ENCODE measurements at regions not wholly inside any gene's neighbourhood (a gene's known extent, or its start where the extent isn't known, plus 50 kb on each side); places are given as distances from the start of the nearest gene placed in this dataset.
"Not testable (repeated sequence)": the region's sequence is repeated elsewhere in the genome, so short reads cannot be mapped to it uniquely, and the experiment has no call there.

DNA sequence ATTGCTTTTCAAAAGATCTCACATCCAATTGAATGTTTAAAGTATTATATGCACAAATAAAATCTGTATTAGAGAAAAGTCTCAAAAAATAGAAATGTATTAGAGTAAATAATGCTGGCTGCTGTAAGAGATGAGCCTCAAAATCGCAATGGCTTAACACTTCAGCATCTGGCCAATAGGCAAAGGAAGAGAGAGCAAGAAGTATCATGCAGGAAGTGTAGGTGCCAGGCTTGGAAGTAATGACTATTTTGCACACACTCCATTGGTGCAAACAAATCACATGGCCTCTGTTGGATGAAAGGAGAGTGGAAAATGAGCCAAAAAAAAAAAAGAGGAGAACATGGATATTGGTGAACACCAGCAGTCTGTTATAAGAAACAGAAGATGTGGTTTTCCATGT is 193.0 kb upstream of the E2F8 start:
- no peak for DNase-seq

DNA sequence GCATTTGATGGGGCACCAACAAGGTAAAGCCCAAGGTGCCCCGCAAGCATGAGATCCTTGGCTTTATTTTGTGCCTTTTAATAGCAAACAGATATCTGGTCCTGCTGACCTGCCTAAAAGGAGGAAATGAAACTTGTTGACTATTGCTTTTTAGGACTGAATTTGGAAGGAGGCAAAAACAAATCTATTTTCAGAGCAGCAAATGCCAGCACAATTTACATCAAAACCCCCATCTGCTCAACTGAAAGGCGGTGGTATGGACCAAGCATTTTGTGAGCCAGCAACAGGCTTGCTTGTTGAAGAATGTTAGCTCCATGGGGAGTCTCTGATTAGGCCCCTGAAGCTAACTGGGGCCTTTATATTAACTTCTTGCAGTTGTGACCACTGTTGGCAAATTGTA is 192.6 kb upstream of the E2F8 start:
- no peak for DNase-seq

DNA sequence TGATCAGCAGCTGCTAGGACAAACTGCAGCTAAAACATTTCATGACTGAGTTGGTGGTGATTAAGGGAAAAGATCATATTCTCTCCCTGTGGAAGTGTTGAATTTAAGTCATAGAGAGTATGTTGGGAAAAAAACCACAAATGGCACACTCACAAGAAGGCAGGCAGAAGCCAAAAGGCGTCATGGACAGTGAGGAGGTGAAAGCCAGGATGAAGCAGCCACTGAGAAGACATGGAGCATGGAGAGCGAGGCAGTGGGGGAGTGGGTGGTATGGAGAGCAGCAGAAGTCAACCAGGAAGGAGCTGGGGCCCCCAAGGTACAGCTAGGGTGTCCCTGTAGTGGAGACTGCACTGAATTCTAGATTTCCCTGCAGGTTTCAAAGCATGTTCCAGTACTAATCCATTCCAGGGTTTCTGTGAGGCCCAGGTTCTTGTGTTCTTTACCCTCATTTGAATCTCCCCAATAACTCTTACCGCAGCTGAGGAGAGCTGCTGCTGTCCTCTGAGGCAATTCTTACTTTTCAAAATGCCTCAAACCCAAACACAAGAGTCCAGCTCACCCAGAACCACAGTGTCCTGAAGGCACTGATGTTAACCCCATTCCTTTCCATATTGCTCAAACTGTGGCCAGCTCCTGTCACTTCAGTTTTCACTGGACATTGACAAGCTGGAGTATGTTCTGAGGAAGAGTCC is 191.8 kb upstream of the E2F8 start:
- DNase-seq, result no peak

DNA sequence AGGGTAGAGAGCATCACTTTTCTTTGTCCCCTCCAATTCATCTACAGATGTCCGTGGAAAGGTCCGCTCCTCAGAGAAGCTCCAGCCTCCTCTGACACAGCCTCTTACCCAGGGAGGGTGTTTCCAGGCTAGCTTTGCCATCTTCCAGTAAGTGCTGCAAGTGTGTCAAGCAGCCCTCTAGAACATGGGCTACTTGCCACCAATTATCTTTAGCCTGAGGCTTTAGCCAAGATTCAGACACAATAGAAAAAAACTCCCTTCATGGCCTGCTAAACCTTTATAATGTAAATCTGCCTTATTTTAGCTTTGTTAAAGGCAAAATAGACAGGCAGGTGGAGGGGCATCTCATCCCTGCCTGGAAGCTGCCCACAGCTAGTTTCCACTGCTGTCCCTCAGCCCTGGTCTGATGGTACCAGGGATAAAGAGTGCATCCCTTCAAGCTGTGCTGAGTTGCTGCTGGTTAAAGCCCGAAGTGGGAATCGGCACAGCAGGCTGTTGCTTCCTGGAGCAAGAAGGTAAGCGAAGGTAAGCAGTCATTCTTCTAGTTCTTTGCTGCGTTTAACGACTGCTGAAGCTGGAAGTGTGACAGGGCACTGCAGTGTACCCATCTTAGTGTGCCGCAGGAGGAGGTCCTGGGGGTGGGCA is 190.1 kb upstream of the E2F8 start:
- no peak for DNase-seq

DNA sequence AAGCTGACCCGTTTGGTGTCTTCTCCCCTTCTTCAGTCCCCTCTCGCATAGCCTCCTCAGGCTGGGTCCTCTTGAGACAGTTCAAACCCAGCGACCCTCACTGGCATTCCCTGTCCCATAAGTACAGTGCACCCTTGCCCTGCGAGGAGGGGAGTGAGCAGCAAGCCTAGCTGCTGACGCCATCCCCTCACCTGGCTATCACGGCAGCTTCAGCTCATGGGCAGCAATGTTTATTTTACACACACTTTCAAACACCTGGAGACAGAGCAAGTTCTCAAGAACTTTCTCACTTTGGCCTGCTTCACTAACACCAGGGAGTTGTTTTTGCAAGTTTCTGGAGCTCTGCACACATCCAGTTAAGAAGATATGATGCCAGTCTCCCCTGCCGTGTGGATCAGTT is 189.6 kb upstream of the E2F8 start:
- DNase-seq, result no peak

DNA sequence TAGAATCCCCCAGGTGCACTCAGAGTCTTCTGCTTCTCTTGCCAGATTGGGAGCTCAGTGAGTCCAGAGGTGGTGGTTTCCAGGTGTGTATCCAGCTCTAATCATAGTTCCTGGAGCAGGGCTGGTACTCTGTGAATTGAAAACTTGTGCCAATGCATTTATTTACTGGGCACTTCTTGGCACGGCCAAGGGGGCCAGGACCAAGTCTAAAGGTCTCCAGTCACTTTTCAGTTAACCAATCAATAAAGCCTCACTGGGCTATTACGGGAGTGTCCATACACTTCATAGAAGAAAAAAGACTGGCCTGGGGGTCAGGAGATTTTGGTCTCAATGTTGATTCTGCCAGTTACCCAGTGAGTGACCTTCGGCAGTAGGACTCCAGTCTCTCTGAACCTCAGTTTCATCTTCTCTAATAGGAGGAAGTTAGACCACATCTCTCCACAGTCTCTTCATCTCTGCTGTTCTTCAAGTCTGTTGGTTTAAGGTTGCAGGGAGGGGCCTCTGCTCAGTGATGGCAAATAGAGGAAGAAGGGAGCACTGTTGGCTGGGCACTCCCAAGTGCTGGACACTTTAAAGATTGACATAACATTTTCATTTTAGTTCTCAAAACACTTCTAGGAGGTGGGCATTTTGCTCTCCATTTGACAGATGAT is 188.5 kb upstream of the E2F8 start:
- no peak for DNase-seq

DNA sequence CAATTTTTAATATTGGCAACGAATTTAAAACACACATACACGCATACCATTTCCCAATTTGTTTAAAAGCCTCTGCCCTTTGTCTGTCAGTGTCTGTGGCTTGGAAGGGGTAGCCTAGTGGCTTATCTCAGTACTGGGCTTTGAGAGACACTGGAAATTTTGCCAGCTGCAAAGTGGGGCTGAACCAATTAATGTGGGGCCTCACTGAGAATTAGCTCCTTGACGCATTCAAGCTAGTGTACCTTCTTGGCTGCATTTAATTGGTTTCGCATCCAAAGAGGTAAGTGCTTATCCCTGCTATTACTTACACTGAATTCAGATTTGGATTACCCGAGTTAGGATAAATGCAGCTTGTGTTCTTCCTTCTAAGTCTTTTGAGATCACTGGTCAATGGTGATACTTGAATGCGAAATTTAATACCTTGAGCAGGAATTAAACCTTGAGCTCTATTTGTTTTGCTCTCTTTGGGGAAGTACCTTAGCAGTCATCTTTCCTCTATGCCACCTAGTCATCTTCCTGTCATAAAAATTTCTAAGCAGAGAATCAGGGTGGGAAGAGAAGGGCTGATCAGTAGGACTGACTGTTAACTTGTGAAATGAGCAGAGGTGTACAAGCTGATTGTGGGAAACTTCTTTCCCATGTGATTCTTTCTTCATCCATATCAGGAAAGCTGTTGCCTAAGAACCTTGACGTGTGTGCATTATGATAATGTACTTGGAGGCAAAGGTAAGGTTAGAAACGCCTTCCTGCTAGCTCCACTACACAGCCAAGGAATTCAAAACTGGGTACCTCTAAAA is 187.7 kb upstream of the E2F8 start:
- DNase-seq, result no peak

DNA sequence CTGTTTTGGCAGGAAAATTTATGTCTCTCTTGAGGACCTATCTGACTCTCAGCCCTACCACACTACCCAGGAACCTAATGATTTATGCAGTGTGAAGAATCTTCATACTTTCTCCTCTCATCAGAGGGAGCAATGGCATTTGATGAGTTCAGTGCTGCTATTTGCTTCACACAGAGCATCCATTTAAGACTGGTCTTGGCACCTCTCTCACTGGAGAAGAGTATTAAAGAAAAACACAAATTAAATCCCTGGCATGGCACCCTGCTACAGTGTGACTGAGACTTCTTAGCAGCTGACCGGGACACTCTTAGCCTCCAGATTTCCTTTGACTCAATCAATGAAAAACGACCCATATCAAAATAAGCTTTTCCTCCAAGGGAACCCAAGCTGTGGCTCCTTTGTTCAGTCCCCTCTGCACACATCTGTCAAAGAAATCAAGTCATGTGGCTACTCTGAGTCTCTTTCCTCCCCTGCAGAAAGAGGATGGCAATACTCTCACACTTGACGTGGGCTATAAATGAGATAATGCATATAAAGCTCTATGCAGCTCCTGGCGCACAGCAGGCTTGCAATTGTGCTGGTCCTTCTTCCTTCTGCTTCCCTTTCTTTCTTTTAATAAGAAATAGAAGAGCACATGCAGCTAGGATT is 186.1 kb upstream of the E2F8 start:
- DNase-seq, result no peak

DNA sequence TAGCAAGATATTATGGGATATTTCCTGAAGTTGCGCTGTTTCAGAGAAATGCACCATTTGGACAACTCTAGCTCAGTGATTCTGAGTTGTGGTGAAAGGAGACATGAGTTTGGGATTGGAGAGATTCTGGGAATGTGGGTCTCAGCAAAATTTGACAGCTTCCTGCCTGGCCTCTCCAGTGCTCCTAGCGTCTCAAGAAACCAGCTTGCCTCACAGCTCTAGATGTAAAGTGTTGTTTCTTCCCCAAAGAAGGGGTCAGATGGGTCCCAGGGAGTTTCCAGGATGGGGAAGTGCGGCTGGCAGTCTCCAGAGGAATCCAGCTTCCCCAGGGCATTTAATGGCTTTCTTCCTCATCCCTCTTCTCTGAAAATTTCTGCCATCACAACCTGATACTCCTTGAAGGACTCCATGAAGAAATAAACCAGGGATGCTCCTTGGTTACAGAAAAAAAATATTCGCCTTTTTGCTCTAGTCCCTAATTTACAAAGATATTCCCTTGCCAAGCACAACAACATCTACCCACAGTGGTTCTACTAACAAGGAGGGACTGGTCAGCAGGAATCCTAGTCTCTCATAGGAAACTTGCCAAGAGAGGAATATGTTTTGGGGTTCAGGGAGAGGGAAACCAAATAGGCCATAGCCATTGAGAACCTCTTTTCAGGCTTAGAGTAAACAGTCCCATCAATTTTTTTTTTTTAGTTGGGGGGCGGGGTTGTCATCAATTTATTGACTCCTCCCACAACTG is 185.4 kb upstream of the E2F8 start:
- DNase-seq, result no peak

DNA sequence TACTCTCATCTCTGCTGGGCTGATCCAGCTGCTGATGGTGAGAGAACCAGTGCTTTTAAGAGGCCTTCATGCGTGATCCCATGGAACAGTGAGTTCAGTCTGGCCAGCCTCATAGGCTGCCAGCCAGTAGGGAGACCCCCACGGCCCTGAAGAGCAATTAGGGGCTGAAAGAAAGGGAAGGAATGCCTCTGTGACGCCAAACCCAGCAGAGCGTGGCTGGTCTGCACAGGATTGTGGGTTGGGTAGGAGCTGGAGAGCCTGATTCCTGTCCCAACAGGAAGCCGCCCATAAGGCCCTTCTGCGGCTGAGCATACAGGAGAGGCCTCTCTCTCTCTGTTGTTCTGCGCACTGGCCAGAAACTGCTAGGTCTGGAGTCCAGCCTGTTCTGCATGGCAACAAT is 181.5 kb upstream of the E2F8 start:
- no peak for DNase-seq

DNA sequence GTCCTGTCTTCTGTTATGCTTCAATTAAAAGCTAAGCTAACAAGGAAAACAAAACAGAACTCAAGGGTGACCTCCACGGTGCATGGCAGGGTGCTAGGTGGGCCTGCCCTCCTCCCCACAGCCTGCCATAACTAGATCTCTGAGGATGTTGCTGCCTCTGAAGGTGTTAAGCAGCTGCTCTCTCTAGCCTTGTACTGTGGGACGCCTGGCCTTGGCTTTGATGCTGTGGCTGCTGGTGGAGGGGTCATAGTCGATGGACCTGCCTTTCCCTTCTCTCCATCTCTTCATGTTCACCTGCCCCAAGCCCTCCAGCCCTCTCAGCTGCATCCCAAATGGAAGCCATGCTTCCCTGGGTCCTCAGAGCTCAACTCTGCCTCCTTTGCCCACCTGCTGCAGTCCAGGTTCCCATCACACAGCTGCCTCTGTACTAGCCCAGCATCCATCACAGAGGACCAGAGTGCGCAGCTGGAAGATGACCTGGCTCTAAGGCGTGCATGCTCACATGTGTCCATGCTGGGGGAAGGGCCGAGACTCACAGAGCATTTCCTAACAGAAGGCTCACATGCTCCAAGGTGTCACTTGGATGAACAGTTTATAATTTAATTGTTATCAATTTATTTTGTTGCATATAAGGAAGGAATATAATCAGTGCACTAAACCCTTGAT is 180.3 kb upstream of the E2F8 start:
- no peak for DNase-seq

DNA sequence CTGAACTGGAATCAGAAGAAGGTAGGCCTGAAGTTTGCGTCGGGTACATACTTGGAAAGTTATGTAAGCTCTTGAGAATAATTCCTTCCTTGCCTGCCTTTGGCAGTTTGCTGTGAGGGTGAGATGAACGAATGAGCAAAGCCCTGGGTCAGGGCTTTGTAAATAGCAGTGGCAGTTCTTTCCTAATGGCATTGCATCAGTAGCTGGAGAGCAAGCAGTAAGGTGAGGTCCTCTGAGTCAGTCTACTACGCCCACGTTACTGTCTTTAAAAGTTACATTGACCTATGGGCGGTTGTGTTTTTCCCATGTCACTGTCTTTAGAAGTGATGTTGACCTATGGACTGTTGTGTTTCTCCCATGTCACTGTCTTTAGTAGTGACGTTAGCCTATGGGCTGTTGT is 179.1 kb upstream of the E2F8 start:
- peak in 1 of 2 donors; percentile 14 for DNase-seq

DNA sequence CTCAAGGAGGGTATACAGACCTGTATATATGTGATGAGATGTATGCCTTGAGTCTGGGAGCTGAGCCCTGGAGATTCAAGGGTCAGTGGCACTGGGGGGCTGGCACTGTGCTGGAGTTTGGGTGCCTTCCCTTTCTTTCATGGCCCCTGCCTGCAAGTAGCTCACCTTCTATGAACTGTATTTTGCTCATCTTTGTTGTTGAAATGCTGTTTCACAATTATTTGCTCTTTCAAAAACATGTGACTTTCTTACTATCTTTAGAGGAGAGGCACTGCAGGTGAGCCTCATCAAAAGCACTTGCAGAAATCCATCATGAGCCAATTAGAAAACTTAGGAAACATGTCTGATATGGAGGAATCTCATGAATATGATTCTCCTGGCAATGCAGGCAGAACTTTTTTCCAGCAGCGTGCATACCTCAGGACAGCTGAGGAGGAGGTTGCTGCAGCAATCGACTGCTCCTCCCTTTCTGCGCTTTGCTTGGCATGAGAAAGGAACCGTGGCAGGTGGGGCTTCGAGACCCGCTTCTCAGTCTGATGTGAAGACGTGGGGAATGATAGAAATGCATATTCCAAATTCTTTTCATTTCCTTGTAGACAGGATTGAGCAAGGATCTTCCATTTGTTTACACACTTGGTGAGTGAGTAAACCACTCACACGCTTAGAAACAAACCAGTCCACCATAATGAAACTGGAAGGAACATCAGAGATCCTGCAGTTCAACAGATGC is 178.4 kb upstream of the E2F8 start:
- no peak for DNase-seq

DNA sequence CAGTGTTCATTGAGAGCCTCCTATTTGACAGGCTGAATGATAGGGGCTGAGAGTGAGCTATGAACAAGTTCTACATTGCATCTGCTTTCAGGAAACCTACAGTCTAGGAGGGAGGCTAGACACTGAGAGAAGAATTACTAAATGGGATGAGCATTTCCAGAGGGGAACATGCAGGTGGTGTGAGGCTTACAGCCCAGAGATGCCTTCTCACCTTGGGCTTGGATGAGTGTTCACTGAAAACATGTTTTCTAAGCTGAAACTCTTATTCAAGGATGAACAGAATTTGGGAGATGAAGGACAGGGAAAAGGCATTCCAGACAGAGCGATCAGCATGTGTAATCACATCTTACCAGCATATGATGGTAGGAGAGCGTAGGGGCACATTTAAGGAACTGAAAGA is 177.5 kb upstream of the E2F8 start:
- DNase-seq, result no peak

DNA sequence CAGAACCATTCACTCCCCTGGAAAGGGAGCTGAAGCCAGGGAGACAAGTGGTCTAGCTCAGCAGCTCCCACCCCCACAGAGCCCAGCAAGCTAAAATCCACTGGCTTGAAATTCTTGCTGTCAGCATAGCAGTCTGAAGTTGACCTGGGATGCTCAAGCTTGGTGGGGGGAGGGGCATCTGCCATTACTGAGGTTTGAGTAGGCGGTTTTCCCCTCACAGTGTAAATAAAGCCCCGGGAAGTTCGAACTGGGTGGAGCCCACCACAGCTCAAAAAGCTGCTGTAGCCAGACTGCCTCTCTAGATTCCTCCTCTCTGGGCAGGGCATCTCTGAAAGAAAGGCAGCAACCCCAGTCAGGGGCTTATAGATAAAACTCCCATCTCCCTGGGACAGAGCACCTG is 171.3 kb upstream of the E2F8 start:
- DNase-seq, result not testable (repeated sequence)

DNA sequence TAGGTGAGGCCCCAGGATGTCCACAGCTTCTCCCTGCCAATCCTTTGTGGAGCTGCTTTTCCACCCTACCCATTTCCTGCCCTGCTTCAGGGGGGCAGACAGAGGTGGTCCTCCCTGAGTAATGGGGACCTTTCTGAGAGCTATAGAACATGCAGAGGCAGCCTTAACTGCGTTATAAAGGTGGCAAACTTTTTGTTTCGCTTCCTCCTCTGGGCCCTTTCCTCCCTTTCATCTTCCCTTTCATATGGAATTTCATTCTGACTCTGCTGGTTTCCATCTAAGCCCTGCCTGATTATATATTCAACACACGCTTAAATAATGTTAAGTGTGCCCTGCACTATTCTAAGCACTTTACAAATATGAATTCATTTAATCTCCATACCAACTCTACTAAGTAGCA is 169.3 kb upstream of the E2F8 start:
- no peak for DNase-seq

DNA sequence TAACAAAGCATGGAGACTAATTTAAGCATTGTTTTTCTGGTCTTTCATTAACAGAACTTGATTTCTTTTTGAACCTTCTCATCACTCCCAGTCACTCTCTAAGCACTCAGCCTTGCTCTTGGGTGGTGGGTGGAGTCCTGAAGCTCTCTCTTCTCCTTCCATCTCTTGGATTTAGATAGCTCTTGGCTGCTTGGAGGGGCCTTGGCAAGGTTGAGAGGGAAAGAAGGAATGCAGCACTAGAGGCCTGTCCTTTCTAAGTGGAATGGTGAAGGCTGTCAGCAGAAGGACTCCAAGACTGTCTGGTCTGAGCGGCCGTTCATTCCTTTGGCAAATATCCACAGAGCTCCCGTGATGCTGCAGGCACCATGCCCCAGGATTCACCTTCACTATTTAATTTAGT is 168.6 kb upstream of the E2F8 start:
- no peak for DNase-seq

DNA sequence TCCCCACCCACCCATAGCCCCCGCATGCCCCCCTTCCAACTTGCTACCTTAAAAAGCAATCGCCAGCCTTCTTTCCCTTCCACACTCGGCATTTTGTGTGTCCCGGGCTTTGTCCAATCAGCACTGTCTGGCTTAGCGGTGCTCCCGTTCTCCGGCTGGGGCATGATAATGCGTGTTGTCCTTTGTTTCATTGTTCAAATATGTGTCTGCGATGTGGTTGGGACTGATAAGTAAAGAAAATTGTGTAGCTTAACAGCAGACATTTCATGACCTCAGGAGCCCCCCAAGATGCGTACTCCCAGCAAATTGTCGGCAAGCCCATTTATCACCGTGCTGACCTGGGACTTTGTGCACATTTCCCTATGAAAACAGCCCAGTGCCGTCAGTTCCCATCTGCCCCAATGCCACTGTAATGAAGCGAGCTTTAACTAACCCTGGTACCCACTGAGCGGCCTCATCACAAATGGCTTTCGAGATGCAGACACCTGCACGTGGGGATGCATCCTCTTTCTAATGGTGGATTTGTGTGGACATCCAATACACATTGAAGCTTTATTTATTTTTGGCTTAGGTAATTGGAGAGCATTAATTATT is 167.0 kb upstream of the E2F8 start:
- no peak for DNase-seq

DNA sequence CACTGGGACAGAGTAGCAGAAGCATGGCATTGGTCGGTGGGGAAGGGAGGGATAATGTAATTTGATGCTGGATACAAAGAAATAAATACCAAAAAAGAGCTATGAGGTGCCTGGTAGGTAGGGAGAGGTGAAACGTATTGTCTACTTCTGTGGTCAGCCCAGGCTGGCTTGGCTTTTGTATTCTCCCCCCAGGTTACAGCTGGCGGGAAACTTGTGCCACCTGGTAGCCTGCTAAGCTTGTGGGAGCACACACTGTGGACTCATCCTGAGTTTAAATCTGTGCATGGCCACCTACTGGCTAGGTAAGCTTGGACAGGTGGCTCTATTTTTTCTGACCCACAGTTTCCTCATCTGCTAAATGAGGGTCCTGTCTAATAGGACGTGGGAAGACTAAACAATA is 165.2 kb upstream of the E2F8 start:
- no peak for DNase-seq

DNA sequence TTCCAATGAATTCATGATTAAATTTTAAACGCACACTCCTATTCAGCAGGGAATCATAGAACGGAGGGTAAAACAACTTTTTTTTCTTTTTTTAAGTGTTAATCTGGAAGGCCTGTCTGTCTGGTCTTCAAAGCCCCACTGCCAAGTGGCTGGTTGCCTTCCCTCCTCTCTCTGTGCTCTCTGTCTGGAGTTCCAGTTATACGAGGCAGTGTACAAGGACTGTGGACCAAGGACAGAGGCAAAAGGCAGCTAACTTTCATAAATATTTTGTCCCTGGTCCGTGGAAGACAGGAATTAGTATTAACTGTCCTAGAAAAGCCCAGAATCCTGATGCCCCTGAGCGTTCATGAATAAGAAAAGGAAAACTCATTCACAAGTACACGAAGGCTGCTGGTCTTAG is 164.0 kb upstream of the E2F8 start:
- DNase-seq, result no peak
